PC-9 (cell line): ENCODE measurements at regions not wholly inside any gene's neighbourhood (a gene's known extent, or its start where the extent isn't known, plus 50 kb on each side); places are given as distances from the start of the nearest gene placed in this dataset.

Source experiments
- CTCF ChIP-seq: fragments of 200-600 bp; sonication (generic); conservative IDR thresholded peaks from 2 replicates; pipeline ENCODE4 v1.6.1; 2017; ENCODE audit warnings: mixed run types, antibody characterized with exemption, mild to moderate bottlenecking, moderate library complexity
- EZH2 ChIP-seq: fragments of 200-600 bp; sonication (generic); IDR thresholded peaks from 2 replicates; pipeline ENCODE4 v1.8.0; 2017; ENCODE audit warnings: antibody characterized with exemption, low read depth

DNA sequence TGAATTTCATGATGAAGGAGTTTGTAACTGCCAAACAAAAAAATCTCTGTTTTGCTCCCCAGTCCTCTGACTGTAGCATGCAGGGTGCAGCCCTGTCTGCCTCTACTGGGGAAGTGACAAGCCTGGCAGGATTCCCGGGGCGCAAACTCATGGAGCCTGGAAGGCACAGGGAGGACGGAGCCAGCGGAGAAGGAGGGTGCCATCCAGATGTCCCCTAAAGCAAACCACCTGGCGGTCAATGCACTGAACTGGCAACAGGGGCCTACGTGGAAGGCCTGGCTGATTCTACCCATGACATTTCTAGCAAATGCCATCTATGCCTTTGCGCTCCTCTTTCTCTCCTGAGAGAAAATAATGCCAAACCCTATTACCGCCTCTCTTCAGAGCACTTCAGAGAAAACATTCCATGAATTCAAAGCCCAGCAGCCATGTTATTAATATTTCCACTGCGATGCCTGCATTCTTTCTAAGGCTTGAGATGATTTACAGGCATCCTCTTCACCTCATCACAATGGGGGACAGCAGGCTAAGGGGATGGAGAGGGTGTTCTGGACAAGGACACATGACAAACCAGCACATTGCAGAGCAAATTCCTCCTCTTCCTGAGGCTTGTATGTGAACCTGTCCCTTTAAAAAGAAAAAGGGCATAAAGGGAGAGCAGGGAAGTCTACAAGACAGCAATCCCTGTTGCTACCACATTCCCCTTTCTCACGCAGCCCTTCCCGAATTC, 329.3 kb upstream of the NOCT start:
- TF ChIP-seq CTCF (no peak), EZH2 (no peak)
